ENCODE measurements at regions not wholly inside any gene's neighbourhood (a gene's known extent, or its start where the extent isn't known, plus 50 kb on each side); places are given as distances from the start of the nearest gene placed in this dataset.

DNA sequence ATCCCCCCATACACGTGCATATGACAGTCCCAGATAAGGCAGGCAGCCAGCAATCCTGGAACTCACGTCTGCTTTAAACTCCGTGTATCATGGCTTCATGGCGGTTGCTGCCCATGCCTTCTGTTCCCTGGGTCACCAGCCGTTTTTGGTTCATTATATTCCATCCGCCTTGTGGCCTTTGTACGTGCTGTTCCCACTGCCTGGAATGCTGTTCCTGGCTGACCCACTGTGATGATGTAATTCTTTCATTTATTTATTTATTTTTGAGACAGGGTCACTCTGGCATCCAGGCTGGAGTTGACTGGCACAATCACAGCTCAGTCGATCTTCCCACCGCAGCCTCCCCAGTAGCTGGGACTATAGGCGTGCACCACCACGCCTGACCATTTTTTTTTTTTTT is 136.7 kb upstream of the GSE1 start:
- WGBS (ENCODE audit: extremely low coverage, insufficient read length, low lambda C conversion rate), result no CpG with 5 or more reads among the region's 11 CpGs
- H3K27me3 ChIP-seq (ENCODE audit: insufficient read depth, low read length), result no peaks in the 10 kb centered on the region
- H3K23ac ChIP-seq (ENCODE audit: insufficient read length, low read depth, low read length), result no peak overlapping the region
- H3T11ph ChIP-seq (ENCODE audit: low read length), result no peak overlapping the region
- Mint-ChIP-seq H3K36me3 (ENCODE audit: insufficient read depth in 1 of 3, low read depth in 3 of 3) (no peaks in the 10 kb centered on the region; a peak in 1 of 7 replicates), H3K27ac (no peak overlapping the region), H3K27me3 (ENCODE audit: low read depth) (peaks cover 4% of the 10 kb centered on the region), H3K4me3 (no peak overlapping the region), H3K9me3 (no peaks in the 10 kb centered on the region), H3K4me1 (peaks cover 26 to 49% of the 10 kb centered on the region in 2 experiments)
- H3K27ac ChIP-seq (ENCODE audit: insufficient read length, low read depth, low read length), result no peak overlapping the region
- no peak overlapping the region for H2AFZ ChIP-seq (ENCODE audit: low read length)
- no peak overlapping the region for H4K5ac ChIP-seq (ENCODE audit: insufficient read length, low read depth, low read length)
- H2BK12ac ChIP-seq (ENCODE audit: insufficient read length, low read depth, low read length), result no peak overlapping the region
- TF ChIP-seq, protein P1, sequence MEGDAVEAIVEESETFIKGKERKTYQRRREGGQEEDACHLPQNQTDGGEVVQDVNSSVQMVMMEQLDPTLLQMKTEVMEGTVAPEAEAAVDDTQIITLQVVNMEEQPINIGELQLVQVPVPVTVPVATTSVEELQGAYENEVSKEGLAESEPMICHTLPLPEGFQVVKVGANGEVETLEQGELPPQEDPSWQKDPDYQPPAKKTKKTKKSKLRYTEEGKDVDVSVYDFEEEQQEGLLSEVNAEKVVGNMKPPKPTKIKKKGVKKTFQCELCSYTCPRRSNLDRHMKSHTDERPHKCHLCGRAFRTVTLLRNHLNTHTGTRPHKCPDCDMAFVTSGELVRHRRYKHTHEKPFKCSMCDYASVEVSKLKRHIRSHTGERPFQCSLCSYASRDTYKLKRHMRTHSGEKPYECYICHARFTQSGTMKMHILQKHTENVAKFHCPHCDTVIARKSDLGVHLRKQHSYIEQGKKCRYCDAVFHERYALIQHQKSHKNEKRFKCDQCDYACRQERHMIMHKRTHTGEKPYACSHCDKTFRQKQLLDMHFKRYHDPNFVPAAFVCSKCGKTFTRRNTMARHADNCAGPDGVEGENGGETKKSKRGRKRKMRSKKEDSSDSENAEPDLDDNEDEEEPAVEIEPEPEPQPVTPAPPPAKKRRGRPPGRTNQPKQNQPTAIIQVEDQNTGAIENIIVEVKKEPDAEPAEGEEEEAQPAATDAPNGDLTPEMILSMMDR (conservative IDR thresholded peaks at IDR 0.05), result no peak
- H2BK15ac ChIP-seq (ENCODE audit: low read depth, low read length), result no peak overlapping the region
- no peak overlapping the region for H3K4ac ChIP-seq (ENCODE audit: low read depth, low read length)
- no peak overlapping the region for H3K18ac ChIP-seq (ENCODE audit: insufficient read length, low read depth, low read length)
- no peak for DNase-seq
- H3K4me1 ChIP-seq (ENCODE audit: insufficient read depth, low read length), result no peaks in the 10 kb centered on the region; the same call in 1 of the 2 replicates
- no peaks in the 10 kb centered on the region for H4K20me1 ChIP-seq (ENCODE audit: control insufficient read depth, insufficient read depth, insufficient read length)
- no peak overlapping the region for H3K56ac ChIP-seq (ENCODE audit: insufficient read length, low read depth, low read length)
- H3K9me3 ChIP-seq (ENCODE audit: control insufficient read depth, low read depth, low read length), result no peaks in the 10 kb centered on the region
- no peaks in the 10 kb centered on the region for H3K79me2 ChIP-seq (ENCODE audit: insufficient read depth, low read length)
- no peak overlapping the region for H2AK5ac ChIP-seq (ENCODE audit: insufficient read length, low read length)
- no peak overlapping the region for H4K8ac ChIP-seq (replicated peaks; ENCODE audit: insufficient read length, low read depth, low read length)
- no peak overlapping the region for H2BK20ac ChIP-seq (ENCODE audit: low read depth, low read length, poor library complexity, severe bottlenecking)
- H4K91ac ChIP-seq (ENCODE audit: insufficient read length, low read depth, low read length), result no peak overlapping the region
- no peak overlapping the region for H2BK5ac ChIP-seq (ENCODE audit: insufficient read length, low read length)
- no peak overlapping the region for H2BK120ac ChIP-seq (ENCODE audit: low read depth, low read length, poor library complexity, severe bottlenecking)
- no peaks in the 10 kb centered on the region for H3K23me2 ChIP-seq (ENCODE audit: insufficient read length, low read depth, low read length, poor library complexity, severe bottlenecking)
- no peak overlapping the region; the same call in 1 of the 2 replicates for H3K14ac ChIP-seq (ENCODE audit: insufficient read depth, low read length)
- no peak overlapping the region for H3K4me2 ChIP-seq (ENCODE audit: insufficient read depth, insufficient read length, low read length)
- H3K79me1 ChIP-seq (ENCODE audit: insufficient read depth, low read depth, low read length, poor library complexity, severe bottlenecking), result no peaks in the 10 kb centered on the region
- no peak overlapping the region for H3K9ac ChIP-seq (ENCODE audit: extremely low read depth, insufficient read length, low read length)

All from H9 (cell line).